ENCODE measurements at regions not wholly inside any gene's neighbourhood (a gene's known extent, or its start where the extent isn't known, plus 50 kb on each side); places are given as distances from the start of the nearest gene placed in this dataset.
"Not testable (repeated sequence)": the region's sequence is repeated elsewhere in the genome, so short reads cannot be mapped to it uniquely, and the experiment has no call there.

GRCh38 chr6:121771937-121772720 is 336.7 kb downstream of the GJA1 start:
- DNase-seq = no peak

DNA sequence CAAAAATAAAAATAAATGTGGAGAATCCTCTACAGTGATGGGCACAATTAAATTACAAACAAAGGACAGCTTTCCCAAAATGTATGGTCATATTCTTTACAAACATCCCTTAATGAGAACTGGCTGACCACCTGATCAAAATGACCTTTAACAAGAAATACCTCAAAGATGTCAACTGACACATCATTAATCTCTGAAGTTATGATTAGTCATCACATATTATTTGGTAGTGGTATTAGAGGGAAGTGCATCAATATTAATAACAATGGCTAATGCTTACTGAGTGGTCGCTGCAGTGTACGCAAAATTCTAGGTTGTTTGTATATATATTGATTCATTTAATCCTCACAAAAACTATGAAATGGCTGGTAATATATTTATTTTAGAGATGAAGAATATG is 340.6 kb downstream of the GJA1 start:
- no peak for DNase-seq

DNA sequence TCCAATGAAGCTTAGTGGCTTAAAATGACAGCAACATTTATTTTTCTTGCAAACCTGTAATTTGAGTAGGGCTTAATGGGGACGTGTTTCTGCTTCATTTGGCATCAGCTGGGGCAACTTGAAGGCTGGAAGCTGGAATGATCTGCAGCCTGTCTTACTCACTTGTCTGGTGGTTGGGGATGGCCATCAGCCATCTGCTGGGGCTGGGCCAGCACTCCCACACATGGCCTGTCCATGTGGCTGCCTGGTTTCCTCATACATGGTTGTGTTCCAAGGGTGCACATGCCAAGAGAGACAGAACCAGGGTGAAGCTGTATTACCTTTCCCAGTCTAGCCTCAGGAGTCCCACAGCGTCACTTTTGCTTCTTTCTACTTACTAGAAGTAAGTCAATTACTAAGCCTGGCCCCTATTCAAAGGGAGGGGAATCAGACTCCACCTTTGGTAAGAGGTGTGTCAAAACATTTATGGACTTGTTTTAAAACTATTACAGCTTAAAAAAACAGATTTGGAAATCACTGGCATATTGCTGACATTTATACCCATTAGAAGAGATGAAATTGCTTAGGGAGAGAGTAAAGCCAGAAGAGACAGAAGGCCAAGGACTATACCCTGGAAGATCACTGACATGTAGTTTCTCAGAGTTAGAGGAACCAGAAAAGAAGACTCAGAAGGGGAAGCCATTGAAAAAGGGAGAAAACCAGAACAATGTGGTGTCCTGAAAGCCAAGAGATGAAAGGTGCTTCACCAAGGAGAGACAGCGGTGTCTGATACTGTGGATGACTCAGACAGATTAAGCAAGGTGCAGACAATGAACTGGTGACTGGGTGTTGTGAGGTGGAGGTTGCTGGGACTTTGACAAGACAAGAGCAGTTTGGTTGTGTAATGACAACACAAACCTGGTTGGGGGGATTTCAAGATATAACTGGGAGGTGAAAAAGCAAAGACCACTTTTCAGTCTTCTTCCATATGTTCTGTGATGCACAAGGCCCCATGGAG is 345.2 kb downstream of the GJA1 start:
- DNase-seq = no peak

DNA sequence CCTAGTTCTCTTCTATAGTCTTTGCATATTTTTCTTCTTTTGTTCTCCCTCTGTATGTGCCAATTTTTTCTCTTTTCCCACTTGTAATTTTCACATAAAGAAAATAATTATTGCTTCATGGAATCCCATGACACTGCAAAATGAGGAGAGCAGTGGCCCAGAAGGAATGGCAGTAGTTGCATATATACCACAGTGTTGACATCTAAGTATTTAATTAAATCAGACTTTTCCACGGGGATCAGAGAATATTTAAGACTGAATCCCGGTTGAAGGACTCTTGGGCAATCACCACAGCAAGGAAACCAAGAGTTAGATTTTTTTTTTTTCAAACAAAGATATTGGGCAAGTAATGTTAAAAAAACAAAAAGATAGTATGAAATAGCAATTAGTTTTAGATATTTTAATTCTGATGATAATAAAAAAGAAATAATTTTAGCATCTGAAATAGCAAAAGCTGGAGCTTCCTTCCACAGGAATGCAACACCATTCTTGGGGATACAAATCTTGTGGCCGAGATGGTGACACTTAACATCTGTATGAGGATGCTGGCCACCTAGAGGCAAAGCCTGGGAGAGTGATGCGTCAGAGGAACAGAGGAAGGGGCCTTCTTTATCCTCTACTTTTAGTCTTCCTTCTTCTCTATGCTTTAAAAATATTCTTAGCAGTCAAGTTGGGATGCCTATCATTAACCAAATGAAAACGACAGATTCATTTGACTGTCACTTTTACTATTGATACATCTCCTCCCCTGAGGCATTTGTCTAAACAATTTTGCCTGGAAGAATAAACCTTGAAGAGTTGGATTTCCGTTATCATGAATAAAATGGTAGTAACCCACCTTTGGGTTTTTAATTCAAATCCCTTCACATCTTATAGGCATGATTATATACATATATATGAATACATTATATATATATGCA is 356.2 kb downstream of the GJA1 start:
- DNase-seq = no peak

DNA sequence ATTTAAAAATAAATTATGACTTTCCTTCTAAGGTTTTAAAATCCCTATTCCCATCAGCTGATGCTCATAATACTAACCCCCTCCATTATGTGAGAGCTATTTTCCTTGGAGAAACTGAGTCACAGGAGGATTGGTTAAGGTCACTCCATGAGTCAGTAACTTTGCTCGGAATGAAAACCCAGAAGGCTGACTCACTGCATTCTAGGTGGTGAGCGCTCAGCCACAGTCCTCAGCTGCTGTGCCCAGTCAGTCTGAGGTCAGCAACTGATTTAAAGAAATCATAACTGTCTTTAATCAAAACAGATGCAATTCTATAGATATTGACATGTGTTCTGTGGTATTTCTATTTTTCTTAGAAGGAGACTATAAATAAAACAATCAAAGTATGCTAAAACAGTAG is 359.2 kb downstream of the GJA1 start:
- DNase-seq = no peak

DNA sequence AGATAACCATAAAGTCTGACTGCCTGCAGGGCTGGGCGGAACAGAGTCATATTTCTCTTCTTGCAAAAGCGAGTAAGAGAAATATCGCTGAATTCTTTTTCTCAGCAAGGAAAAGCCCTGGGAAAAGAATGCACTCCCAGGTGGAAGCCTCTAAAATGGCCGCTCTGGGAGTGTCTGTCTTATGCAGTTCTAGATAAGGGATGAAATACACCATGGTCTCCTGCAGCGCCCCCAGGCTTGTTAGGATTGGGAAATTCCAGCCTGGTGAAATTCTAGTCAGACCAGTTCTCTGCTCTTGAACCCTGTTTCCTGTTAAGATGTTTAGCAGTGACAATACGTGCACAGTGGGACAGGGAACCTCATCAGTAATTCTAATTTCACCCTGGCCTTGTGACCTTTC is 362.2 kb downstream of the GJA1 start:
- not testable (repeated sequence) for DNase-seq

GRCh38 chr6:121798126-121798525 is 362.7 kb downstream of the GJA1 start:
- DNase-seq = not testable (repeated sequence)

- no peak for DNase-seq
These were observed 364.1 kb downstream of the GJA1 start for GRCh38 chr6:121799574-121799973.

DNA sequence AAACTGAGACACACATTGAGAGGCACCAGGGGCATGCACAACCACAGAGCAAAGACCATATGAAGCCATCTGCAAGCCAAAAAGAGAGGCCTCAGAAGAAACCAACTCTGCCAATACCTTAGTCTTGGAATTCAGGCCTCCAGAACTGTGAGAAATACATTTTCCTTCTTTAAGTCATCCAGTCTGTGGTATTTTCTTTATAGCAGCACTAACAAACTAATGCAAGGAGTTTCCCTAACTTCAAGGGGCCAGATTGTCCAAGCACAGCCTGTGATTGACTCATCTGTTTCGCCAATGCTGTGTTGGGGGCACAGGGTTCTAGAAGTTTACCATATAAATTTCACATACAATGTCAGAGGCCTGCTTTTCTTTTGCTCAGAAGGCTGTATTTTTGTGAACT is 364.6 kb downstream of the GJA1 start:
- DNase-seq = no peak

GRCh38 chr6:121806116-121806515 is 370.7 kb downstream of the GJA1 start:
- no peak for DNase-seq

- DNase-seq = no peak
These were observed 373.8 kb downstream of the GJA1 start for GRCh38 chr6:121809211-121809610.

GRCh38 chr6:121810158-121811032 is 374.9 kb downstream of the GJA1 start:
- DNase-seq = no peak

DNA sequence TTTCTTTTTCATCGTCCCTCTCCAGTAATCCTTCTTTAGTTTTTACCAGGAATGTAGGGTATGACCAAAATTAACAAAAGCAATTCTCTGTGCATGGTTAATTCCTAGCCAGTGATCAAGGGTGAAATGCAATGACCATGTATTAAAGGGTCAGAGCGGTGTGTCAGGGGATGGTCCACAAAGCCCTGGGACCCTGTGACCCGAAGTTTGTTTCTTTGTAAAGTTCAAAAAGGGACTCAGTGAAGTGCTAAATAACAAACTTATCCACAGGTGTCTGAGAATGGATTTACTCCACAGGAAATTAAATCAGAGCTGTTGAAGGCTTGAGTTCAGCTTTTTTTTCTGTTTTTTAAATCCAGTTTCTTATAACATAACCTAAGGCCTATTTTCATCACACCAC is 375.7 kb downstream of the GJA1 start:
- DNase-seq = no peak

GRCh38 chr6:121816361-121816760 is 380.9 kb downstream of the GJA1 start:
- DNase-seq = no peak

DNA sequence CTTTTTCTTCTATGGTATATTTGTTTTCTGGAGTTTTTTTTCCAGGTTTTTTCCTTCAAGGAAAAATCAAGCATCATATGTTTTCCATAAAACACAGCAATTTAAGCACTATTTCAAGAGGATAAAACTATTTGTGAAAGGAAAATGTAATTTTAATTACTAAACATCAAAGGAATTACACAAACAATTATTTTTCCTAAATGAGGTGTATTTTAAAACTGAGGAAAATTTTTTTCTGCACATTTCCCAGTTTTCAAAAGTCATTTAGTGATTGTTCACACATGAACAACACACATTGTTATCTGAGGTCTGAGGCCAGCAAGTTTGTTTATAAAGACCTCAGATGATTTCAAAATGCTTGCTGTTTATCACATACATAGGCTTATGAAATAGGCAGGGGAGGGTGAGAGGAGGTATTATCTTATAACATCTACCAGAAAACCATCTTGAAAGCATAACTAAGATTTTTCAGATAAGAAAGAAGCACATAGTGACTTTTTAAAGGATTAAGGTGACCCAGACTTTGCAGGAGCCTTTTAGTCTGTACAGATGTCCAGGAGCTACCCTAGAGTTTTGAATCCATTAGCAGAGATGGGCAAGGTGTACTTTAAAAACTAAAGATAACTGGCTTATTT is 381.6 kb downstream of the GJA1 start:
- DNase-seq = no peak

- DNase-seq = no peak
These were observed 388.0 kb downstream of the GJA1 start for GRCh38 chr6:121823437-121823851.

- DNase-seq = no peak
These were observed 390.8 kb downstream of the GJA1 start for GRCh38 chr6:121826156-121826810.

- DNase-seq = no peak
These were observed 392.9 kb downstream of the GJA1 start for GRCh38 chr6:121828146-121828886.

DNA sequence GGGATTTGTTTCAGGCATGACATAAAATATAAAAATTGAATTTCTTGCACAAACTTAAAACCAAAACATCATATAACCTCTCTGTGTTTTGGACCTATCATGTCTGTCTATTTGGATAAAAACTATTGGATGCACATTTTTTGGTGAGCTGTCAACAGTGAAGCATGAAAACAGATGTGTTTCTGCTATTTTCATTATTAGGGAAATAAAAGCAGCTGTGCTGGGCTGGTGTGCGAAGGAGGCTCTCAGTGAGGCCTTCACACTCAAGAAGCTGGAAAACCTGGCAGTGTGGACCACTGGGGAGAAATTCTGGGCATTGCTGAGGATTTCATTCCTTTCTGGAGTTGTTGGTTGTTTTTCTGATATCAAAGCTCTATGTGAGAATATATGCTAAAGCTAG is 395.3 kb downstream of the GJA1 start:
- no peak for DNase-seq

- DNase-seq = no peak
These were observed 400.2 kb downstream of the GJA1 start for GRCh38 chr6:121835662-121836061.
